ENCODE measurements at regions not wholly inside any gene's neighbourhood (a gene's known extent, or its start where the extent isn't known, plus 50 kb on each side); places are given as distances from the start of the nearest gene placed in this dataset.

DNA sequence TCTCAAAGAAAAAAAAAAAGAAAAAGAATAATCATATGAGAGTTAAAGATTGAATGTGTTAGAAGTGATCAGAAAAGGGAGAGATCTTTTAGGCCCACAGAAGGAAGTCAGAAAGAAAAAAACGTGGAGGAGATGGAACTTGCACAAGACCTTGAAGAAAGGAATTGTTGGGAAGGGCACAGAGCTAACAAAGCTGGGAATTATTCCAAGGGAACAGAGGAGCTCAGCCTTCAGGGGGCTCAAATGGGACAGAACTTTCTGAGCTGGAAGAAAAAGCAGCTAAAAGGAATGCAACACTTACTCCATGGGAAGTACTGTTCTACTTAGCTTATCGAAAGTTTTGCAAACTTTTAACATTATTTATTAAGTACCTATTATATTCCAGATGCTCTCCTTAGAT lies 153.4 kb upstream of the ADRA1B start:
- TF ChIP-seq CTCF (IDR thresholded peaks at IDR 0.05; ENCODE audit: insufficient read depth, low read depth, low read length, missing control alignments), result no peak
- H3K4me3 ChIP-seq (ENCODE audit: low read depth, low read length), result no peak overlapping the region
- no peak for DNase-seq (ENCODE audit: low read depth)

GRCh38 chr5:159763562-159763961 lies 152.7 kb upstream of the ADRA1B start:
- DNase-seq (ENCODE audit: low read depth), result no peak
- H3K4me3 ChIP-seq (ENCODE audit: low read depth, low read length), result no peak overlapping the region
- TF ChIP-seq CTCF (IDR thresholded peaks at IDR 0.05; ENCODE audit: insufficient read depth, low read depth, low read length, missing control alignments), result no peak

- no peak for DNase-seq (ENCODE audit: low read depth)
- no peak for TF ChIP-seq CTCF (IDR thresholded peaks at IDR 0.05; ENCODE audit: insufficient read depth, low read depth, low read length, missing control alignments)
Observed at GRCh38 chr5:159764283-159765134, 151.8 kb upstream of the ADRA1B start.

GRCh38 chr5:159765135-159765433 lies 151.2 kb upstream of the ADRA1B start:
- H3K4me3 ChIP-seq (ENCODE audit: low read depth, low read length), result no peak overlapping the region
- TF ChIP-seq CTCF (IDR thresholded peaks at IDR 0.05; ENCODE audit: insufficient read depth, low read depth, low read length, missing control alignments), result no peak
- DNase-seq (ENCODE audit: low read depth), result no peak

More at GRCh38 chr5:159764283-159765134, 151.8 kb upstream of the ADRA1B start:
- no peak overlapping the region for H3K4me3 ChIP-seq (ENCODE audit: low read depth, low read length)

DNA sequence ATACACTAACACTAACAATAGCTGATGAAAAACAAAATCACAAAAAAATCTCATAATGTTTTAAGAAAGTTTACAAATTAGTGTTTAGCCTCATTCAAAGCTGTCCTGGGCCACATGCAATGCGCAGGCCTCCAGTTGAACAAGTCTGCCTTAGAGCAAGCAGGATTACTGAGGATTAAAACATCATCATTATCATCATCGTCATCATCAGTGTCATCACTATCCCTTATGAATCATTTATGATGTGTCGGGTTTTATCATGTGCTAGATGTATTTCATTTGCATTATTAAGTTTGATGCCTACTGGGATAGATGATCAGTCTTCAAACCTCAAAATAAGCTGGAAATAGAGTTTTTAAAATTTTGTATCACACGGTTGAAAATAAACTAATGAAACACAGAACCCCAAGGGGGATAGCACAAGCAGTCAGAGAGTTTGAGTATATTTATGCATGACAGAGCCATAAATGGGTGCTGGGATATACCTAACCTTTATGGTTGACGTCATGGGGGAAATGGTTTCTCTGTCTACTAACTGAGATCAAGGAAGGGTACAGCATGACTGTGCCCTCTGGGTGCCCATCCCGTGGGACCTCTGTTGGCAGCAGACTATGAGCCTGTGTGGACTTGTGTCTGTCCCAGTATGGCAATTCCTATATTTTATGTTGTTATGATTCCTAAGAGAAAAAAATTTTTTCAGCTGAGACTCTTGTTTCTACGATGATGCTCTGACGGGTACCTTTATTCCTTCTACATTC lies 150.3 kb upstream of the ADRA1B start:
- no peak overlapping the region for H3K4me3 ChIP-seq (ENCODE audit: low read depth, low read length)
- no peak for TF ChIP-seq CTCF (IDR thresholded peaks at IDR 0.05; ENCODE audit: insufficient read depth, low read depth, low read length, missing control alignments)
- DNase-seq (ENCODE audit: low read depth), result no peak

DNA sequence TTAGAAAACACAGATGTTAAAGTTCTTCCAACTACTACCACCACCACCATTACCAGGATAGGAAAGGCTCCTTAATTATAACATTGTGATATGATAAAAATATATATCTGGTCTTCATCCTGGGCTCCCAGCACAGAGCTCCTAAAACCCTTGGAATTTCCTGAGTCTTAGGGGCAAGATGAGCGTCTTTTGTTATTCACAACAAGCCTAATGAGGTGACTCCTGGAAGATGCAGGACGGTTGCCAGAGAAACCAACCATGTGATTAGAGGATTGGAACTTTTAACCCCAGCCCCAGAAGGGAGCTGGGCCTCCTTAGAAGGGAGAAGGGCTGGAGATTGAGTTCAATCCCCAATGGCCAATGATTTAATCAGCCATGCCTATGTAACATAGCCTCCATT lies 148.0 kb upstream of the ADRA1B start:
- H3K4me3 ChIP-seq (ENCODE audit: low read depth, low read length), result no peak overlapping the region
- DNase-seq (ENCODE audit: low read depth), result no peak
- no peak for TF ChIP-seq CTCF (IDR thresholded peaks at IDR 0.05; ENCODE audit: insufficient read depth, low read depth, low read length, missing control alignments)

Measured in GM12865 (cell line).